Epithelial cell of esophagus (primary cell): ENCODE measurements at regions not wholly inside any gene's neighbourhood (a gene's known extent, or its start where the extent isn't known, plus 50 kb on each side); places are given as distances from the start of the nearest gene placed in this dataset.

Source experiments
- DNase-seq: peaks from one replicate; pipeline ENCODE4 v3.0.0; 2010; ENCODE audit warnings: low read depth
- H3K4me3 ChIP-seq: 2 replicates; pipeline ENCODE4 v1.5.1; 2011; ENCODE audit warnings: mild to moderate bottlenecking, low read length, control low read depth
- TF ChIP-seq, protein P1 (sequence below): IDR thresholded peaks from 2 replicates; pipeline ENCODE4 v1.5.1; 2011; ENCODE audit warnings: low read depth, mild to moderate bottlenecking, low read length, control low read depth, inconsistent platforms; ENCODE audit not compliant: insufficient read depth; ENCODE audit errors: missing control alignments

DNA sequence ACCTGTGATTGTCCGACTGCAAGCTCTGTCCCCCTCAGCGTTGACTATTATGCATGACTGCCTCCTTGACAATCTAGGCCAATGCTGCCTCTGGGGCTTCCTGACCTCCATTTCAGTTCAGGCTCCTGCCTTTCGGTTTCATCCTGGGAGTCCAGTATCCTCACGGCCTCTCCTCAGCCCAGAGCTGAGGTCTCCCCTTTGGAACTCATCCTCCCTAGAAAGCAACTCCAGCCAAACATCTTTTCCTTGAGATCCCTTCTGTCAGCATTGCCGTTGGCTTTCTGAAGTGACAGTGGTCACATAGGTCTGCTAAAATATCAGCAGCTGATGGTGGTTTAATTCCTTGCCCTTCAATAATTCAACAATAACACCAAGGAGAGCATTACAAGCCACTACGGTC, 519.1 kb upstream of the NBEA start:
- no peak for DNase-seq
- H3K4me3 ChIP-seq: no peak overlapping the region

DNA sequence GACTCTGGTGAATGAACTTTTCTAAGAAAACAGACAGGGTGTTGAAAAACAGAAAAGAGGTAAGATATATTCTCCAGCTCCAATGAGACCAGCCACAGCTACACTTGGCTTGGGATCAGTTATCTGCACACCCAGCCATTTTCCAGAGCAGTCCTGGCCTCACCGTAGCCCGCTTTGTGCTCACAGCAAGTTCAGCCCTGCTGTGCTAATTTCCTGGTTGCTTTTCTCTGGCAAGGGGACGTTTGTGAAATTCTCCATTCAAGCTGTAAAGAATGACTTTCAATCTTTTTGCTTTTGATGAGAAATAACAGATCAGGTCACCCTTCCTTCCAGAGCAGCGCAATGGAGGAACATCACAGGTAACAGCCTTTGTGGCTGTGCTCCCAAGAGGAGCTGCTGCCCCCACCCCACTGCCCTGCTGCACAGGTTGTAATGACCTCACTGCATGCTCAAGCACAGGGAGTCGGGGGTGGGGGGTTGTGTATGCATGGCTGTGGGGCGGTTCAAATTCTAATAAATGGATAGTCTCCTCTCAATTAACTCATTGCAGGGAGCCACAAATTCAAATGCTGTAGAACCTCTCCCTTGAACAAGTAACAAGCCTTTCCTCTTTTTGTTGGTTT, 516.6 kb upstream of the NBEA start:
- TF ChIP-seq, protein P1, sequence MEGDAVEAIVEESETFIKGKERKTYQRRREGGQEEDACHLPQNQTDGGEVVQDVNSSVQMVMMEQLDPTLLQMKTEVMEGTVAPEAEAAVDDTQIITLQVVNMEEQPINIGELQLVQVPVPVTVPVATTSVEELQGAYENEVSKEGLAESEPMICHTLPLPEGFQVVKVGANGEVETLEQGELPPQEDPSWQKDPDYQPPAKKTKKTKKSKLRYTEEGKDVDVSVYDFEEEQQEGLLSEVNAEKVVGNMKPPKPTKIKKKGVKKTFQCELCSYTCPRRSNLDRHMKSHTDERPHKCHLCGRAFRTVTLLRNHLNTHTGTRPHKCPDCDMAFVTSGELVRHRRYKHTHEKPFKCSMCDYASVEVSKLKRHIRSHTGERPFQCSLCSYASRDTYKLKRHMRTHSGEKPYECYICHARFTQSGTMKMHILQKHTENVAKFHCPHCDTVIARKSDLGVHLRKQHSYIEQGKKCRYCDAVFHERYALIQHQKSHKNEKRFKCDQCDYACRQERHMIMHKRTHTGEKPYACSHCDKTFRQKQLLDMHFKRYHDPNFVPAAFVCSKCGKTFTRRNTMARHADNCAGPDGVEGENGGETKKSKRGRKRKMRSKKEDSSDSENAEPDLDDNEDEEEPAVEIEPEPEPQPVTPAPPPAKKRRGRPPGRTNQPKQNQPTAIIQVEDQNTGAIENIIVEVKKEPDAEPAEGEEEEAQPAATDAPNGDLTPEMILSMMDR: no peak
- no peak for DNase-seq
- H3K4me3 ChIP-seq: no peak overlapping the region

More for the DNA sequence above, 519.1 kb upstream of the NBEA start:
- TF ChIP-seq, protein P1: no peak

DNA sequence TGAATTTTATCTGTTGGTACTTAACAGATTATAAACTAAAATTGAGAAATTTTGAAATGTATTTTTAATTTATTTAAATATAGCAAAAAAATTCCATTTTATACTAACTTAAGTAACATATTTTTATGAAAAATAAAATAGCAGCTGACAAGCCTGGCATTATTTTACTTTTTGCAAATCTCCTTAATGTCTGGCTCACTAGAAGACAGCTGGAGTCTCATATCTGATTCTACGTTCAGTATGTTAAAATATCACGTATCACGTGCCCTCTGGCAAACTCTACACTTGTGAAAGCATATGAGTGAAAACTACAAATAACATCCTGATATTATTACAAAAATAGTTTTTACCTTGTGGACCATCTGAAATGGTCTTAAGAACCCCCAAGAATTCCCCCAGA, 513.2 kb upstream of the NBEA start:
- TF ChIP-seq, protein P1: no peak
- no peak for DNase-seq
- H3K4me3 ChIP-seq: no peak overlapping the region

DNA sequence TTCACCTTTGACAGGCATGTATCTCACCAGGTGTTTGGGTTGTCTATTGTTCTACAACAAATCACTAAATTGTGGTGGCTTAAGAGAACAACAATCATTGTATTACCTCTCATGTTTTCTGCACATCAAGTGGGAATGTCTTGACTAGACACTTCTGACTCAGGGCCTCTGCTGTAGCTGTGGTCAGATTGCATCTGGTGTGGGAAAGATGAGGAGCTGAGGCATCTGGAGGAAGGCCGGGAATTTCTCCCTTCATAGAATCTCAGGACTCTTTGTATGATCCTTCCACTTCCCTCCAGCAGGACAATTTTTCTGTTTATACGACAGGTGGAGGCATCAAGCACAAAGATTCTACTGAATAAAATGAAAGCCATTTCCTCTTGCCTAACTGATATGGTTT, 511.8 kb upstream of the NBEA start:
- TF ChIP-seq, protein P1: no peak
- H3K4me3 ChIP-seq: no peak overlapping the region
- DNase-seq: no peak

DNA sequence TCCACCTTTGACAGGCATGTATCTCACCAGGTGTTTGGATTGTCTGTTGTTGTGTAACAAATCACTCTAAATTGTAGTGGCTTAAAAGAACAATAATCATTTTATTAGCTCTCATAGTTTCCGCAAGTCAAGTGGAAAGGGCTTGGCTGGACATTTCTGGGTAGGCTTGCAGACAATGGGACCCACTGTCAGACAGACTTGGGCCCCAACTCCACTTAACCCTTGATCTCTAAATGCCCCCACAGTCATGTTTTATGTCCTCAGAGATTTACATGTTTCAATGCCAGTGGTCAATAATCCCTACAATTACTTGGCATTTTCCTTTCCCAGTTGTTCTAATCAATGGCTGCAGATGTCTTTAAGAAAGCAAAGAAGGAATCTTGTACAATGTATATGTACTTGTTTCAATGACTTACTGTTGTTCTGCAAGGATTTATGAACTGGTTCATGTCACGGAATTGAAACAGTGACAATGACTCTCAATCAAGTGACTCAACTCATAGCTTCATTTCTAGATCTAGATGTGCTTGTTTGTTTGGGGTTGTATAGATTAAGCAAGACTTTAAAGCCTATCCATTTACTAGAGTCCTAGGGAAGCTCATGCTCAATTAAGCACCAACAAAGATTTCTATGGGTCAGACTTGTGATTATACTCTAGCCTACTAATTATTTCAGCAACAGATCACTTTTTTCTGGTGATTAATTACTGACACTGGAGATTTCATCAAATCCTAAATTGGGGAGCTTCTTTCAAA, 510.1 kb upstream of the NBEA start:
- TF ChIP-seq, protein P1: no peak
- no peak overlapping the region for H3K4me3 ChIP-seq
- DNase-seq: no peak

DNA sequence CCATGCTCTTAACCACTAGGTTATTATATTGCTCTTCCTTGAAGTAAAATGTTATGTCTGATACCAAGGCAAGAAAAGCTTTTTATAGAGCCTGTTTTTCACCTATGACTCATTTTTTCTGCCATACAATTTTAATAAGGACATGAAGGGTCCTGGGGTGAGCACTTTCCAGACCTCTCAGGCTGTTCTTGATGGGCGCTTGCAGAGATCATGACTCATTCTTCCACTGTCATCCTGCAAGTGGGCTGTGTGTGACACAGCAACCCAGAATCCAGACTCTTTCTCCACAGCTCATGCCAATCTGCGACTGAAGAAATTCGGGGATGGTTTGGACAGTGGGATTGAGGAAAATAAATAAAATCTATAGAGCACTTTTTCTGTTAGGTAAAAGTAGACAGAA, 506.7 kb upstream of the NBEA start:
- DNase-seq: no peak
- TF ChIP-seq, protein P1: no peak

More for the DNA sequence above, 506.7 kb upstream of the NBEA start:
- no peak overlapping the region for H3K4me3 ChIP-seq
